Bronchial epithelial cell (primary cell): ENCODE measurements at regions not wholly inside any gene's neighbourhood (a gene's known extent, or its start where the extent isn't known, plus 50 kb on each side); places are given as distances from the start of the nearest gene placed in this dataset.
A peak's percentile ranks its signal among the peaks of the same experiment; 100 is the strongest.
"Not testable (repeated sequence)": the region's sequence is repeated elsewhere in the genome, so short reads cannot be mapped to it uniquely, and the experiment has no call there.

Experiments used
- DNase-seq: peaks from one replicate; pipeline ENCODE4 v3.0.0-alpha.2; 2010; ENCODE audit warnings: low read depth
- FAIRE-seq: peaks from 2 replicates; lab custom pipeline; 2011; peaks lifted over from hg19 to GRCh38; lab: Jason Lieb, UNC
- H3K27me3 ChIP-seq: 2 replicates; pipeline ENCODE4 v1.5.1; 2011; ENCODE audit warnings: low read length; ENCODE audit not compliant: control insufficient read depth, insufficient read depth
- H3K36me3 ChIP-seq: 2 replicates; pipeline ENCODE4 v1.5.1; 2011; ENCODE audit warnings: low read length; ENCODE audit not compliant: control insufficient read depth, insufficient read depth
- H3K4me3 ChIP-seq: 2 replicates; pipeline ENCODE4 v1.5.1; 2011; ENCODE audit warnings: mild to moderate bottlenecking, low read depth, low read length, control low read depth
- TF ChIP-seq, protein P1 (sequence below): IDR thresholded peaks from 2 replicates; pipeline ENCODE4 v1.5.1; 2011; ENCODE audit warnings: mild to moderate bottlenecking, moderate library complexity, low read length, control low read depth, inconsistent platforms; ENCODE audit not compliant: insufficient read depth, severe bottlenecking

- Histone ChIP-seq H3K4me3 (no peak overlapping the region), H3K36me3 (no peaks in the 10 kb centered on the region), H3K27me3 (peaks cover 2% of the 10 kb centered on the region)
- no peak for DNase-seq
- FAIRE-seq: no peak
- TF ChIP-seq, protein P1, sequence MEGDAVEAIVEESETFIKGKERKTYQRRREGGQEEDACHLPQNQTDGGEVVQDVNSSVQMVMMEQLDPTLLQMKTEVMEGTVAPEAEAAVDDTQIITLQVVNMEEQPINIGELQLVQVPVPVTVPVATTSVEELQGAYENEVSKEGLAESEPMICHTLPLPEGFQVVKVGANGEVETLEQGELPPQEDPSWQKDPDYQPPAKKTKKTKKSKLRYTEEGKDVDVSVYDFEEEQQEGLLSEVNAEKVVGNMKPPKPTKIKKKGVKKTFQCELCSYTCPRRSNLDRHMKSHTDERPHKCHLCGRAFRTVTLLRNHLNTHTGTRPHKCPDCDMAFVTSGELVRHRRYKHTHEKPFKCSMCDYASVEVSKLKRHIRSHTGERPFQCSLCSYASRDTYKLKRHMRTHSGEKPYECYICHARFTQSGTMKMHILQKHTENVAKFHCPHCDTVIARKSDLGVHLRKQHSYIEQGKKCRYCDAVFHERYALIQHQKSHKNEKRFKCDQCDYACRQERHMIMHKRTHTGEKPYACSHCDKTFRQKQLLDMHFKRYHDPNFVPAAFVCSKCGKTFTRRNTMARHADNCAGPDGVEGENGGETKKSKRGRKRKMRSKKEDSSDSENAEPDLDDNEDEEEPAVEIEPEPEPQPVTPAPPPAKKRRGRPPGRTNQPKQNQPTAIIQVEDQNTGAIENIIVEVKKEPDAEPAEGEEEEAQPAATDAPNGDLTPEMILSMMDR: no peak
Measured at GRCh38 chr7:50853311-50853710, 70.6 kb upstream of the GRB10 start.

- no peak for FAIRE-seq
- H3K27me3 ChIP-seq: peaks cover 2% of the 10 kb centered on the region
- DNase-seq: no peak
- H3K4me3 ChIP-seq: no peak overlapping the region
- H3K36me3 ChIP-seq: no peaks in the 10 kb centered on the region
- TF ChIP-seq, protein P1: no peak
Measured at GRCh38 chr7:50852901-50853300, 70.2 kb upstream of the GRB10 start.

- no peak overlapping the region for H3K4me3 ChIP-seq
- no peak for FAIRE-seq
Measured at GRCh38 chr7:50851891-50852290, 69.2 kb upstream of the GRB10 start.

GRCh38 chr7:50851451-50851850 lies 68.8 kb upstream of the GRB10 start:
- DNase-seq: peak; percentile 65
- Histone ChIP-seq H3K27me3 (no peaks in the 10 kb centered on the region), H3K36me3 (no peaks in the 10 kb centered on the region), H3K4me3 (no peak overlapping the region)
- TF ChIP-seq, protein P1: no peak
- FAIRE-seq: no peak

More at GRCh38 chr7:50851891-50852290, 69.2 kb upstream of the GRB10 start:
- no peak for DNase-seq
- Histone ChIP-seq H3K27me3 (no peaks in the 10 kb centered on the region), H3K36me3 (no peaks in the 10 kb centered on the region)
- TF ChIP-seq, protein P1: no peak

GRCh38 chr7:50849991-50850390 lies 67.3 kb upstream of the GRB10 start:
- H3K36me3 ChIP-seq: no peaks in the 10 kb centered on the region
- TF ChIP-seq, protein P1: no peak
- FAIRE-seq (no peak), DNase-seq (no peak)
- H3K4me3 ChIP-seq: no peak overlapping the region
- no peaks in the 10 kb centered on the region for H3K27me3 ChIP-seq

DNA sequence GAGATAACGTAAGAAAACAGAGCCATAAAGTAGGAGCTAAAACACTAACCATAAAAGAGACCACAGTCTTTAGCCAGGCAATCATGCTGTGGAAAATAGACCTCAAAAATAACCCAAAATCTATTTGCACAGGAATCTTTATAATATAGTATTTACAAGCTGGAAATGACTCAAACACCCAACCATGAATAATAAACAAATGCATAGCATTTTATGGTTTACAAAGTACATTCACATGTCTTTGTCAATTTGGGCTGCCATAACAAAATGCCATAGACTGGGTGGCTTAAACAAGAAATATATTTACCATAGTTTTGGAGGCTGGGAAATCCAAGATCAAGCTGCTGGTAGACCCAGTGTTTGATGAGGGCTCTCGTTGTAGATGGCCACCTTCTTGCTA lies 65.5 kb upstream of the GRB10 start:
- no peak for FAIRE-seq

GRCh38 chr7:50844861-50845260 lies 62.2 kb upstream of the GRB10 start:
- not testable (repeated sequence) for H3K4me3 ChIP-seq, H3K27me3 ChIP-seq, FAIRE-seq, DNase-seq, H3K36me3 ChIP-seq

More for the DNA sequence above, 65.5 kb upstream of the GRB10 start:
- Histone ChIP-seq H3K36me3 (no peaks in the 10 kb centered on the region), H3K27me3 (no peaks in the 10 kb centered on the region), H3K4me3 (no peak overlapping the region)
- TF ChIP-seq, protein P1: no peak
- no peak for DNase-seq
